ENCODE measurements at regions not wholly inside any gene's neighbourhood (a gene's known extent, or its start where the extent isn't known, plus 50 kb on each side); places are given as distances from the start of the nearest gene placed in this dataset.

DNA sequence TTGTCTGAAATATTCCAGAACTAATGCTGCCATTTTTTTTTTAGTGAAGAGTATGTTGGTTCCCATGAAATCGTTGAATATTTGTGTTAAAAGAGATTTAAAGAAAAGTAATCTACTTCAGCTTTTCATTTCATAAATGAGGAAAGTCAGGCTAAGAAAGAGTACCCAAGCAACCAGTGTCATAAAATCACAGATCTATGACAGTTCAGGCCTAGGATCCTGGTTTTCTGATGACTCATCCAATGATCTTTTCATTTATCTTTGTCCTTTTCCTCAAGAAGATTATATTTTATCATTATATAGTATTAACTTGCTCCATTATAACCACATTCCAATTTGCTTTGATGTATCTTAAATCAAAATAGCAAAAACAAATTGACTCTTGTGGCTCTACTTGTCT, 139.4 kb upstream of the HCCS start:
- TF ChIP-seq, protein P1, sequence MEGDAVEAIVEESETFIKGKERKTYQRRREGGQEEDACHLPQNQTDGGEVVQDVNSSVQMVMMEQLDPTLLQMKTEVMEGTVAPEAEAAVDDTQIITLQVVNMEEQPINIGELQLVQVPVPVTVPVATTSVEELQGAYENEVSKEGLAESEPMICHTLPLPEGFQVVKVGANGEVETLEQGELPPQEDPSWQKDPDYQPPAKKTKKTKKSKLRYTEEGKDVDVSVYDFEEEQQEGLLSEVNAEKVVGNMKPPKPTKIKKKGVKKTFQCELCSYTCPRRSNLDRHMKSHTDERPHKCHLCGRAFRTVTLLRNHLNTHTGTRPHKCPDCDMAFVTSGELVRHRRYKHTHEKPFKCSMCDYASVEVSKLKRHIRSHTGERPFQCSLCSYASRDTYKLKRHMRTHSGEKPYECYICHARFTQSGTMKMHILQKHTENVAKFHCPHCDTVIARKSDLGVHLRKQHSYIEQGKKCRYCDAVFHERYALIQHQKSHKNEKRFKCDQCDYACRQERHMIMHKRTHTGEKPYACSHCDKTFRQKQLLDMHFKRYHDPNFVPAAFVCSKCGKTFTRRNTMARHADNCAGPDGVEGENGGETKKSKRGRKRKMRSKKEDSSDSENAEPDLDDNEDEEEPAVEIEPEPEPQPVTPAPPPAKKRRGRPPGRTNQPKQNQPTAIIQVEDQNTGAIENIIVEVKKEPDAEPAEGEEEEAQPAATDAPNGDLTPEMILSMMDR (IDR thresholded peaks at IDR 0.05) = no peak
- no peak for TF ChIP-seq POLR2A (IDR thresholded peaks at IDR 0.05)
